ENCODE measurements at regions not wholly inside any gene's neighbourhood (a gene's known extent, or its start where the extent isn't known, plus 50 kb on each side); places are given as distances from the start of the nearest gene placed in this dataset.

DNA sequence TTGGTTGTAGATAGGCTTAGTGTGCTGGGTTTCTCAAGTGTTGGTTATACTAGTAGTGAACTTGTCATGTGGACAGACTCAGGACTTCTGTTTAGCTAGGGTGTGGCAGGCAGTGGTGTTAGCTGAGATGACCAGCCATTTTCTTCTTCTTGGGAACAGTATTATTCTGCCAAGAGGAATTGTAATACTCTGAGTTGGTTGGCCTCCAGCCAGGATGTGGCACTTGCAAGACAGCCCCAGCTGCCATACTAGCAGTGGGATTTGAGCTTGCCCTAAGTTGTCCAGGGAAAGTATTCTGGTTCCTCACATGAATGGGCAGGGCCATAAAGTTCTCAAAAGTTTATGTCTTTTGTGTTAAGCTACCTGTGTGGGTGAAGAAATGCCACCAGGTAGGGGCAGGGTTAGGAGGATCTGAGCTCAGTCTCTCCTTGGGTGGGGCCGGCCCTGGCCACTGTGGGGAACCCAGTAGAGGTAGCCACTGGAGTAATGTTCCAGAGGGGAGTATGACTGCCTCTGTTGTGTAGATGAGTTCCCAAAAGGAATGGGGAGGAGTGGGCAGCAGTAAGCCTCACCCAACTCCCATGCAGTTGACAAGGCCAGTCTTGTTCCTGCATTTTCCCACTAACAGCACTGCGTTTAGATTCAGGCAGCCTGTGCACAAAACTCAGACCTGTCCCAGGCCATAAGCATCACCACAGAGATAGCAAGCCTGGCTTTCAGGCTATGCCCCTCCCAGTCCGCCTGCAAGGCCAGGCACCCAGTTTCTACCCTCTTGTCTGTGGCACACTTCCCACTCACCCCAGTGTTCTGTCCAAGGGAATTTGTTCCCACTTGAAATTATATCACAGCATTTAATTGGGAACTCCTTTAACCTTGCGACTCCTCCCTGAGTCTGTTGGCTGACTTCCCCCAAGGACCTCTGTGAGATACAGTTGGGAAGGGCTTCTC is 250.7 kb downstream of the ANXA1 start:
- H3K9me3 Mint-ChIP-seq, result no peaks in the 10 kb centered on the region
- DNase-seq (ENCODE audit: extremely low spot score, unreplicated experiment), result no peak
- H3K4me3 Mint-ChIP-seq, result no peak overlapping the region
- TF ChIP-seq, protein P1, sequence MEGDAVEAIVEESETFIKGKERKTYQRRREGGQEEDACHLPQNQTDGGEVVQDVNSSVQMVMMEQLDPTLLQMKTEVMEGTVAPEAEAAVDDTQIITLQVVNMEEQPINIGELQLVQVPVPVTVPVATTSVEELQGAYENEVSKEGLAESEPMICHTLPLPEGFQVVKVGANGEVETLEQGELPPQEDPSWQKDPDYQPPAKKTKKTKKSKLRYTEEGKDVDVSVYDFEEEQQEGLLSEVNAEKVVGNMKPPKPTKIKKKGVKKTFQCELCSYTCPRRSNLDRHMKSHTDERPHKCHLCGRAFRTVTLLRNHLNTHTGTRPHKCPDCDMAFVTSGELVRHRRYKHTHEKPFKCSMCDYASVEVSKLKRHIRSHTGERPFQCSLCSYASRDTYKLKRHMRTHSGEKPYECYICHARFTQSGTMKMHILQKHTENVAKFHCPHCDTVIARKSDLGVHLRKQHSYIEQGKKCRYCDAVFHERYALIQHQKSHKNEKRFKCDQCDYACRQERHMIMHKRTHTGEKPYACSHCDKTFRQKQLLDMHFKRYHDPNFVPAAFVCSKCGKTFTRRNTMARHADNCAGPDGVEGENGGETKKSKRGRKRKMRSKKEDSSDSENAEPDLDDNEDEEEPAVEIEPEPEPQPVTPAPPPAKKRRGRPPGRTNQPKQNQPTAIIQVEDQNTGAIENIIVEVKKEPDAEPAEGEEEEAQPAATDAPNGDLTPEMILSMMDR (conservative IDR thresholded peaks at IDR 0.05), result no peak
- no peak overlapping the region for H3K27ac Mint-ChIP-seq
- H3K4me1 Mint-ChIP-seq (ENCODE audit: unreplicated experiment), result no peaks in the 10 kb centered on the region
- no peaks in the 10 kb centered on the region for H3K36me3 Mint-ChIP-seq
- H3K27me3 Mint-ChIP-seq, result no peaks in the 10 kb centered on the region

DNA sequence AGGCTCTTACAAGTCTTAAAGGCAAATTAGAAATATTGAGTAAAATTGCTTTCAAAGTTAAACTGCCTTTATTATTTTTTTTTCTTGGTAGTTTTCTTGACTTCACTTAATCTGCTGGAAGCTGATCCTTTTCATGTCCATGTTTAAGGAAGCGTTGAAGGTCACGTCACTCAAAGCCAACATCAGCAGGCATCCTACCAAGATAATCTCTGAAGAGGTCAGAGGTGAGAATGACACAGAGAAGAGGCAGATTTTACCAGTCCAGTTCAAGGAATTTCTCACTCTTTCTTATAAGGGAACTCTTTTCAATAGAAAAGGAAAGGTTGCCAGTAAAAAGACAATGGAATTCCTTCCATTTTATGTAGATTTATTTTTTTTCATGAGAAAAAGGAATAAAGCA is 259.8 kb downstream of the ANXA1 start:
- H3K4me3 Mint-ChIP-seq, result no peak overlapping the region
- no peaks in the 10 kb centered on the region for H3K9me3 Mint-ChIP-seq
- H3K27me3 Mint-ChIP-seq, result no peaks in the 10 kb centered on the region
- TF ChIP-seq, protein P1 (conservative IDR thresholded peaks at IDR 0.05), result no peak
- no peak overlapping the region for H3K27ac Mint-ChIP-seq
- no peak for DNase-seq (ENCODE audit: extremely low spot score, unreplicated experiment)
- H3K36me3 Mint-ChIP-seq, result no peaks in the 10 kb centered on the region
- H3K4me1 Mint-ChIP-seq (ENCODE audit: unreplicated experiment), result no peaks in the 10 kb centered on the region

DNA sequence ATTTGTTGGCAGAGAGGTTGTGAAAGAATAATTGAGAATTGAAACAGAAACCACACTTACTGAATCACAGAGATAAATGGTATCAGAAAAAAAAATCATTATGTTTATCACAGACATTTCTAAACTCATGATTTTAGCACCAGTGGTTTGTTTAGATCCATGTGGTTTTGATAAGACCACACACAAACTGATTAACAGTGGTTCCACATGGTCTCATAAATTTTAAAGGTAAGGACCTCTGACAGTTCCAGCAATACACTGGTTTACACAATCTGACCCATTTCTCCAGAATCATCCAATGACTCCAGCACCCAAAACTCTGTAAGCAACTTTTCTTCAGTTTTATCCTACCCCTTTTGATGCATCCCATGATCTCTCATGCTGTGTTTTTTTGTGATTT is 261.2 kb downstream of the ANXA1 start:
- Mint-ChIP-seq H3K4me3 (no peak overlapping the region), H3K4me1 (ENCODE audit: unreplicated experiment) (no peaks in the 10 kb centered on the region), H3K36me3 (no peaks in the 10 kb centered on the region), H3K9me3 (no peaks in the 10 kb centered on the region), H3K27ac (no peak overlapping the region), H3K27me3 (no peaks in the 10 kb centered on the region)
- TF ChIP-seq, protein P1 (conservative IDR thresholded peaks at IDR 0.05), result no peak
- no peak for DNase-seq (ENCODE audit: extremely low spot score, unreplicated experiment)

DNA sequence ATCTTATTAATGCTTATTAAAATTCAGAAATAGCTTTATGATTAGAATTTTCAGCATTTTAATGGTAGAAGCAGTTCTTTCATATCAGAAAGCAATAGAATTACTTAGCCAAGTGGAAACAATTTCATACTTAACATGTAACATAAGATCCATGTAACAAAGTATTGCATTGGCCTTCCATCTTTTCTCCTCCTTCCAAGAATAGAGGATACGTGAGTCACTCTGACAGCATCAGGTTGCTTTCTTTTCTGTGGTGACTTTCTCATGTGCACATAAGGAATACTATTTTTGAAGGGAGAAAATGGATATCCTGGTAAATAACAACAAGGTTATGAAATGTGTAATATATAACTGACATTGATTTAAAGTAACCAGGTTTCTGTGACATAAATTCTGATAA is 272.2 kb downstream of the ANXA1 start:
- H3K27me3 Mint-ChIP-seq, result no peaks in the 10 kb centered on the region
- no peaks in the 10 kb centered on the region for H3K4me1 Mint-ChIP-seq (ENCODE audit: unreplicated experiment)
- no peak for DNase-seq (ENCODE audit: extremely low spot score, unreplicated experiment)
- H3K4me3 Mint-ChIP-seq, result no peak overlapping the region
- no peak overlapping the region for H3K27ac Mint-ChIP-seq
- TF ChIP-seq, protein P1 (conservative IDR thresholded peaks at IDR 0.05), result no peak
- H3K9me3 Mint-ChIP-seq, result no peaks in the 10 kb centered on the region
- H3K36me3 Mint-ChIP-seq, result no peaks in the 10 kb centered on the region

DNA sequence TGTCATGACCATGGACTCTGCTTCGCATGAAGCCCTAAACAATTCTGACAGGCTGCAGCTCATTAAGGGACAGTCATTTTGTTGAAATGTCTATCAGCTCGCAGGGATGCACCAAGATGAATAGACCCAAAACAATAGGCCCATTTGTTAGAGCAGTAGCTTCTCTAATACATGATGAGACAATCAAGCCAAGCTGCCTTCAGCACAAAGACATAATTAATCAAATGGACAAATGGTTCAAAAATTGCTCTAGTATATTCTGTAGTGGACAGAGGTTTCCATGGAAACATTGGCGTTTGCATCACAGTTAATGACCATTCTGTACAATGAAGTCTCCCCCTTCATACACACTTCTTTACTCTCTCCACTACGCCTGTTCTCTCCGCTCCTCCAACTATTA is 274.6 kb downstream of the ANXA1 start:
- no peaks in the 10 kb centered on the region for H3K9me3 Mint-ChIP-seq
- DNase-seq (ENCODE audit: extremely low spot score, unreplicated experiment), result no peak
- H3K36me3 Mint-ChIP-seq, result no peaks in the 10 kb centered on the region
- no peak overlapping the region for H3K27ac Mint-ChIP-seq
- H3K4me1 Mint-ChIP-seq (ENCODE audit: unreplicated experiment), result no peaks in the 10 kb centered on the region
- H3K4me3 Mint-ChIP-seq, result no peak overlapping the region
- no peaks in the 10 kb centered on the region for H3K27me3 Mint-ChIP-seq
- TF ChIP-seq, protein P1 (conservative IDR thresholded peaks at IDR 0.05), result no peak

Measured in type B pancreatic cell (in vitro differentiated cells).